ENCODE measurements at regions not wholly inside any gene's neighbourhood (a gene's known extent, or its start where the extent isn't known, plus 50 kb on each side); places are given as distances from the start of the nearest gene placed in this dataset.
"Not testable (repeated sequence)": the region's sequence is repeated elsewhere in the genome, so short reads cannot be mapped to it uniquely, and the experiment has no call there.

GRCh38 chr7:146057958-146058357 is 58.6 kb upstream of the CNTNAP2 start:
- H2AFZ ChIP-seq (ENCODE audit: low read length), result no peak overlapping the region
- no peaks in the 10 kb centered on the region for H4K20me1 ChIP-seq (ENCODE audit: insufficient read depth, low read length)
- no peak for TF ChIP-seq CTCF (IDR thresholded peaks at IDR 0.05; ENCODE audit: extremely low read depth, low read depth, low read length)

GRCh38 chr7:146054909-146055308 is 61.7 kb upstream of the CNTNAP2 start:
- H3K27ac ChIP-seq (ENCODE audit: low read depth, low read length), result no peak overlapping the region
- H3K4me1 ChIP-seq (ENCODE audit: insufficient read depth, low read length), result no peaks in the 10 kb centered on the region
- H3K4me2 ChIP-seq (ENCODE audit: insufficient read depth, low read length), result no peak overlapping the region
- no peaks in the 10 kb centered on the region for H3K36me3 ChIP-seq (ENCODE audit: insufficient read depth, low read length)
- H3K79me2 ChIP-seq (ENCODE audit: insufficient read depth, low read length), result no peaks in the 10 kb centered on the region
- H3K9me3 ChIP-seq (ENCODE audit: low read depth, low read length), result peaks cover 3% of the 10 kb centered on the region
- H3K4me3 ChIP-seq (ENCODE audit: insufficient read depth, low read length), result no peak overlapping the region
- H3K27me3 ChIP-seq (ENCODE audit: insufficient read depth, low read length), result no peaks in the 10 kb centered on the region
- H4K20me1 ChIP-seq (ENCODE audit: insufficient read depth, low read length), result no peaks in the 10 kb centered on the region
- H2AFZ ChIP-seq (ENCODE audit: low read length), result no peak overlapping the region
- DNase-seq (ENCODE audit: insufficient read length, low spot score, missing footprints), result no peak
- TF ChIP-seq CTCF (IDR thresholded peaks at IDR 0.05; ENCODE audit: extremely low read depth, low read depth, low read length), result no peak

More at GRCh38 chr7:146057958-146058357, 58.6 kb upstream of the CNTNAP2 start:
- Histone ChIP-seq H3K27me3 (ENCODE audit: insufficient read depth, low read length) (no peaks in the 10 kb centered on the region), H3K9me3 (ENCODE audit: low read depth, low read length) (no peaks in the 10 kb centered on the region), H3K4me2 (ENCODE audit: insufficient read depth, low read length) (no peak overlapping the region), H3K27ac (ENCODE audit: low read depth, low read length) (no peak overlapping the region), H3K4me1 (ENCODE audit: insufficient read depth, low read length) (no peaks in the 10 kb centered on the region), H3K36me3 (ENCODE audit: insufficient read depth, low read length) (no peaks in the 10 kb centered on the region), H3K79me2 (ENCODE audit: insufficient read depth, low read length) (no peaks in the 10 kb centered on the region), H3K4me3 (ENCODE audit: insufficient read depth, low read length) (no peak overlapping the region)
- no peak for DNase-seq (ENCODE audit: insufficient read length, low spot score, missing footprints)

GRCh38 chr7:146053492-146053891 is 63.1 kb upstream of the CNTNAP2 start:
- no peaks in the 10 kb centered on the region for H4K20me1 ChIP-seq (ENCODE audit: insufficient read depth, low read length)
- peaks cover 3% of the 10 kb centered on the region for H3K9me3 ChIP-seq (ENCODE audit: low read depth, low read length)
- DNase-seq (ENCODE audit: insufficient read length, low spot score, missing footprints), result no peak

GRCh38 chr7:146043310-146043709 is 73.3 kb upstream of the CNTNAP2 start:
- not testable (repeated sequence) for H3K4me3 ChIP-seq (ENCODE audit: insufficient read depth, low read length)

More at GRCh38 chr7:146053492-146053891, 63.1 kb upstream of the CNTNAP2 start:
- no peak overlapping the region for H3K4me3 ChIP-seq (ENCODE audit: insufficient read depth, low read length)
- no peaks in the 10 kb centered on the region for H3K27me3 ChIP-seq (ENCODE audit: insufficient read depth, low read length)
- no peaks in the 10 kb centered on the region for H3K79me2 ChIP-seq (ENCODE audit: insufficient read depth, low read length)
- no peak for TF ChIP-seq CTCF (IDR thresholded peaks at IDR 0.05; ENCODE audit: extremely low read depth, low read depth, low read length)
- no peaks in the 10 kb centered on the region for H3K36me3 ChIP-seq (ENCODE audit: insufficient read depth, low read length)
- H3K27ac ChIP-seq (ENCODE audit: low read depth, low read length), result no peak overlapping the region
- no peak overlapping the region for H2AFZ ChIP-seq (ENCODE audit: low read length)
- no peaks in the 10 kb centered on the region for H3K4me1 ChIP-seq (ENCODE audit: insufficient read depth, low read length)
- no peak overlapping the region for H3K4me2 ChIP-seq (ENCODE audit: insufficient read depth, low read length)

More at GRCh38 chr7:146043310-146043709, 73.3 kb upstream of the CNTNAP2 start:
- not testable (repeated sequence) for H3K27ac ChIP-seq (ENCODE audit: low read depth, low read length); H3K36me3 ChIP-seq (ENCODE audit: insufficient read depth, low read length); H3K79me2 ChIP-seq (ENCODE audit: insufficient read depth, low read length); H3K4me2 ChIP-seq (ENCODE audit: insufficient read depth, low read length); DNase-seq (ENCODE audit: insufficient read length, low spot score, missing footprints); H4K20me1 ChIP-seq (ENCODE audit: insufficient read depth, low read length); H3K27me3 ChIP-seq (ENCODE audit: insufficient read depth, low read length); H2AFZ ChIP-seq (ENCODE audit: low read length); H3K4me1 ChIP-seq (ENCODE audit: insufficient read depth, low read length); H3K9me3 ChIP-seq (ENCODE audit: low read depth, low read length)

Measured in osteoblast (primary cell).